SK-N-SH (cell line): ENCODE measurements at regions not wholly inside any gene's neighbourhood (a gene's known extent, or its start where the extent isn't known, plus 50 kb on each side); places are given as distances from the start of the nearest gene placed in this dataset.

Experiments
- CTCF ChIA-PET: fragments of 300-600, 350-600 bp; formaldehyde crosslinking; extraction: SDS; loops from one replicate; lab custom pipeline; 2021; lab: Yijun Ruan, JAX
- POLR2A ChIA-PET: fragments of 350-600 bp; sonication (Branson Sonifier 250); formaldehyde crosslinking; extraction: SDS; loops from one replicate; lab custom pipeline; 2020; ENCODE audit warnings: antibody characterized with exemption, inconsistent platforms; lab: Yijun Ruan, JAX
- DNase-seq: peaks from one replicate; pipeline ENCODE4 v3.0.0; 2012
- H2AFZ ChIP-seq: fragments of 200-600 bp; sonication (generic); 2 replicates; pipeline ENCODE4 v1.8.1; 2016; ENCODE audit warnings: antibody characterized with exemption, mild to moderate bottlenecking, low read depth
- H3F3A ChIP-seq: fragments of 200-600 bp; sonication (generic); replicated peaks from 2 replicates; pipeline ENCODE3; 2016; ENCODE audit warnings: antibody characterized with exemption, mild to moderate bottlenecking; ENCODE audit not compliant: insufficient read depth
- H3K27ac ChIP-seq, 2 experiments: fragments of 200-500 bp in 1 of 2; fragments of 200-600 bp in 1 of 2; sonication (Bioruptor generic) in 1 of 2; sonication (generic), shearing (Covaris generic) in 1 of 2; 2 replicates each; pipeline versions ENCODE4 v1.5.1 to v1.6.1; 2014 to 2016; ENCODE audit warnings: low read depth in 2 of 2, inconsistent platforms in 1 of 2, low read length in 1 of 2, mild to moderate bottlenecking in 1 of 2, mixed read lengths in 1 of 2
- H3K27me3 ChIP-seq: fragments of 200-600 bp; sonication (generic), shearing (Covaris generic); 2 replicates; pipeline ENCODE4 v1.6.1; 2016; ENCODE audit warnings: mixed run types; ENCODE audit not compliant: insufficient read depth
- H3K36me3 ChIP-seq, 2 experiments: fragments of 200-500 bp in 1 of 2; fragments of 200-600 bp in 1 of 2; sonication (Bioruptor generic) in 1 of 2; sonication (generic) in 1 of 2; replicated peaks in 1 of 2; 2 replicates each; pipeline versions ENCODE3 to v1.5.1; 2014 to 2016; ENCODE audit warnings: low read length in 1 of 2, mild to moderate bottlenecking in 1 of 2; ENCODE audit not compliant: insufficient read depth in 2 of 2, control insufficient read depth in 1 of 2
- H3K4me1 ChIP-seq, 2 experiments: fragments of 200-500 bp in 1 of 2; fragments of 200-600 bp in 1 of 2; sonication (Bioruptor generic) in 1 of 2; sonication (generic), shearing (Covaris generic) in 1 of 2; 2 replicates each; pipeline versions ENCODE4 v1.5.1 to v1.6.1; 2014 to 2016; ENCODE audit warnings: low read depth in 1 of 2, low read length in 1 of 2, mixed run types in 1 of 2; ENCODE audit not compliant: insufficient read depth in 2 of 2, control insufficient read depth in 1 of 2
- H3K4me2 ChIP-seq: fragments of 200-600 bp; sonication (generic), shearing (Covaris generic); 2 replicates; pipeline ENCODE4 v1.6.1; 2017; ENCODE audit warnings: mixed run types
- H3K4me3 ChIP-seq, 2 experiments: fragments of 200-500 bp in 1 of 2; fragments of 200-600 bp in 1 of 2; sonication (Bioruptor generic) in 1 of 2; sonication (generic), shearing (Covaris generic) in 1 of 2; 2 replicates each; pipeline versions ENCODE4 v1.5.1 to v1.8.1; 2014 to 2016; ENCODE audit warnings: low read depth in 2 of 2, inconsistent platforms in 1 of 2, low read length in 1 of 2, mild to moderate bottlenecking in 1 of 2, mixed read lengths in 1 of 2, moderate library complexity in 1 of 2
- H3K79me2 ChIP-seq: fragments of 200-600 bp; sonication (generic); 2 replicates; pipeline ENCODE4 v1.8.1; 2017; ENCODE audit warnings: mild to moderate bottlenecking; ENCODE audit not compliant: insufficient read depth
- H3K9ac ChIP-seq: fragments of 200-600 bp; sonication (generic); 2 replicates; pipeline ENCODE4 v1.6.1; 2017; ENCODE audit warnings: mixed run types
- H3K9me2 ChIP-seq: fragments of 200-600 bp; sonication (generic); 2 replicates; pipeline ENCODE4 v1.6.1; 2017; ENCODE audit warnings: mixed run types
- H3K9me3 ChIP-seq: fragments of 200-600 bp; sonication (generic); 2 replicates; pipeline ENCODE4 v1.6.1; 2017; ENCODE audit warnings: mixed run types, mild to moderate bottlenecking, moderate library complexity
- H4K20me1 ChIP-seq: fragments of 200-600 bp; sonication (generic); 2 replicates; pipeline ENCODE4 v1.6.1; 2017; ENCODE audit warnings: mild to moderate bottlenecking, mixed run types; ENCODE audit not compliant: insufficient read depth
- ELF1 ChIP-seq: IDR thresholded peaks from 2 replicates; pipeline ENCODE4 v1.4.0; 2012
- EZH2phosphoT487 ChIP-seq: fragments of 200-600 bp; sonication (generic); IDR thresholded peaks from 2 replicates; pipeline ENCODE4 v1.6.1; 2017; ENCODE audit warnings: low read depth, mixed run types, mild to moderate bottlenecking, antibody characterized with exemption, moderate library complexity, borderline replicate concordance
- GABPA ChIP-seq: IDR thresholded peaks from 2 replicates; pipeline ENCODE4 v1.4.0; 2012; ENCODE audit warnings: low read depth, mild to moderate bottlenecking
- JUND ChIP-seq: IDR thresholded peaks from 2 replicates; pipeline ENCODE4 v1.4.0; 2012
- MEF2A ChIP-seq: IDR thresholded peaks from 2 replicates; pipeline ENCODE4 v1.4.0; 2012; ENCODE audit warnings: low read depth, borderline replicate concordance
- MXI1 ChIP-seq: IDR thresholded peaks from 2 replicates; pipeline ENCODE4 v1.6.1; 2012; ENCODE audit warnings: mild to moderate bottlenecking, low read depth, low read length, improper control_type of control experiment
- NRF1 ChIP-seq: IDR thresholded peaks from 2 replicates; pipeline ENCODE4 v1.6.1; 2012; ENCODE audit warnings: low read depth, mild to moderate bottlenecking, low read length
- RCOR1 ChIP-seq: fragments of 150-350 bp; IDR thresholded peaks from 2 replicates; pipeline ENCODE4 v1.6.1; 2017; ENCODE audit warnings: antibody characterized with exemption, low read length
- TAF1 ChIP-seq: IDR thresholded peaks from 2 replicates; pipeline ENCODE4 v1.6.1; 2012; ENCODE audit warnings: low read depth, mild to moderate bottlenecking, low read length, moderate library complexity, borderline replicate concordance
- YY1 ChIP-seq: IDR thresholded peaks from 2 replicates; pipeline ENCODE4 v1.4.0; 2012; ENCODE audit warnings: low read depth, mild to moderate bottlenecking
- WGBS: methylation state at CpG from one replicate; pipeline ENCODE4 v1.1.6; 2017; ENCODE audit warnings: low lambda C conversion rate; 5-methylcytosine and 5-hydroxymethylcytosine counted together
- TF ChIP-seq, protein P1 (sequence below): IDR thresholded peaks from 2 replicates; pipeline ENCODE4 v1.6.1; 2012; ENCODE audit warnings: mild to moderate bottlenecking, low read depth, low read length, moderate library complexity
- TF ChIP-seq, protein P2 (sequence below): IDR thresholded peaks from 2 replicates; pipeline ENCODE4 v1.4.0; 2012; ENCODE audit warnings: low read depth
- TF ChIP-seq, protein P3 (sequence below): IDR thresholded peaks from 2 replicates; pipeline ENCODE4 v1.4.0; 2012; ENCODE audit warnings: low read depth, borderline replicate concordance
- TF ChIP-seq, protein P4 (sequence below): IDR thresholded peaks from 2 replicates; pipeline ENCODE4 v1.4.0; 2012; ENCODE audit warnings: low read depth, borderline replicate concordance

DNA sequence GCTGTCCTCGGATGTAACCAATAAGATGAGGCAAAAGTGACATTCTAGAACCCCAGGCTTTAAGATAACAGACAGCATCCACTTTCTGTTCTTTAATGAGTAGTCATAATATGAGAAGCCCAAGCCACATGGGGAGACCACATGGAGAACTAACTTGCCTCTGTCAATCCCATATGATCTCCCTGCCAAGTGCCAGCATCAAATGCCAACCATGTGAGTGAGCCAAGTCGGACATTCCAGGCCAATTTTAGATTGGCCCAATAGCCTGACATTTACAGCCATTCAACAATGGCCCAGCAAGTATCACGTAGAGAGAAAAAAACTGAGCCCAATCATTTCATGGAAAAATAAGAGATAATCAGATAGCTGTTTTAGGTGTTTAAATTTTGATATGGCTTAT lies 2048.3 kb upstream of the RAG2 start (continued):
- TF ChIP-seq, protein P1, sequence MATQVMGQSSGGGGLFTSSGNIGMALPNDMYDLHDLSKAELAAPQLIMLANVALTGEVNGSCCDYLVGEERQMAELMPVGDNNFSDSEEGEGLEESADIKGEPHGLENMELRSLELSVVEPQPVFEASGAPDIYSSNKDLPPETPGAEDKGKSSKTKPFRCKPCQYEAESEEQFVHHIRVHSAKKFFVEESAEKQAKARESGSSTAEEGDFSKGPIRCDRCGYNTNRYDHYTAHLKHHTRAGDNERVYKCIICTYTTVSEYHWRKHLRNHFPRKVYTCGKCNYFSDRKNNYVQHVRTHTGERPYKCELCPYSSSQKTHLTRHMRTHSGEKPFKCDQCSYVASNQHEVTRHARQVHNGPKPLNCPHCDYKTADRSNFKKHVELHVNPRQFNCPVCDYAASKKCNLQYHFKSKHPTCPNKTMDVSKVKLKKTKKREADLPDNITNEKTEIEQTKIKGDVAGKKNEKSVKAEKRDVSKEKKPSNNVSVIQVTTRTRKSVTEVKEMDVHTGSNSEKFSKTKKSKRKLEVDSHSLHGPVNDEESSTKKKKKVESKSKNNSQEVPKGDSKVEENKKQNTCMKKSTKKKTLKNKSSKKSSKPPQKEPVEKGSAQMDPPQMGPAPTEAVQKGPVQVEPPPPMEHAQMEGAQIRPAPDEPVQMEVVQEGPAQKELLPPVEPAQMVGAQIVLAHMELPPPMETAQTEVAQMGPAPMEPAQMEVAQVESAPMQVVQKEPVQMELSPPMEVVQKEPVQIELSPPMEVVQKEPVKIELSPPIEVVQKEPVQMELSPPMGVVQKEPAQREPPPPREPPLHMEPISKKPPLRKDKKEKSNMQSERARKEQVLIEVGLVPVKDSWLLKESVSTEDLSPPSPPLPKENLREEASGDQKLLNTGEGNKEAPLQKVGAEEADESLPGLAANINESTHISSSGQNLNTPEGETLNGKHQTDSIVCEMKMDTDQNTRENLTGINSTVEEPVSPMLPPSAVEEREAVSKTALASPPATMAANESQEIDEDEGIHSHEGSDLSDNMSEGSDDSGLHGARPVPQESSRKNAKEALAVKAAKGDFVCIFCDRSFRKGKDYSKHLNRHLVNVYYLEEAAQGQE = no peak

DNA sequence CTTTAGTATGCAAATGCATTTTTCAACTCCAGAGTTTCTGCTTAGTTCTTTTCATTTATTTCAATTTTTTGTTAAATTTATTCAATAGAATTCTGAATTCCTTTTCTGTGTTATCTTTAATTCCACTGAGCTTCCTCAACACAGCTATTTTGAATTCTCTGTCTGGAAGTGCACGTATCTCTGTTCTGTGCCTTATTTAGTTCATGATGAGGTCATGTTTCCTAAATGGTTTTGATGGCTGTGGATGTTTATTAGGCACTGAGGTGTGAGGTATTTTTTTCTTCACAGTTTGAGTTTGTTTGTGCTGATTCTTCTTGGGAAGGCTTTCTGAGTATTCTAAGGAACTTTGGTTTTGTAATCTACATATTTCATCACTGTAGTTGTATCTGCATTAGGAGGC lies 2042.8 kb upstream of the RAG2 start:
- Histone ChIP-seq H3K9me2 (no peaks in the 10 kb centered on the region; the same call in 1 of the 2 replicates), H3K9me3 (no peaks in the 10 kb centered on the region), H3K4me3 (no peak overlapping the region), H3K27ac (no peak overlapping the region), H3K4me1 (no peaks in the 10 kb centered on the region), H2AFZ (no peak overlapping the region), H3F3A (no peaks in the 10 kb centered on the region), H4K20me1 (no peaks in the 10 kb centered on the region), H3K9ac (no peak overlapping the region), H3K36me3 (no peaks in the 10 kb centered on the region), H3K27me3 (no peaks in the 10 kb centered on the region), H3K79me2 (no peaks in the 10 kb centered on the region), H3K4me2 (no peak overlapping the region)
- no peak for DNase-seq
- POLR2A ChIA-PET = no interaction called here
- TF ChIP-seq RCOR1 = no peak
- no peak for TF ChIP-seq MEF2A
- TF ChIP-seq EZH2phosphoT487 = no peak
- TF ChIP-seq YY1 = no peak
- TF ChIP-seq GABPA = no peak
- TF ChIP-seq ELF1 = no peak
- TF ChIP-seq MXI1 = no peak
- TF ChIP-seq NRF1 = no peak
- no peak for TF ChIP-seq TAF1
- TF ChIP-seq, protein P2, sequence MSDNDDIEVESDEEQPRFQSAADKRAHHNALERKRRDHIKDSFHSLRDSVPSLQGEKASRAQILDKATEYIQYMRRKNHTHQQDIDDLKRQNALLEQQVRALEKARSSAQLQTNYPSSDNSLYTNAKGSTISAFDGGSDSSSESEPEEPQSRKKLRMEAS = no peak
- TF ChIP-seq, protein P3, sequence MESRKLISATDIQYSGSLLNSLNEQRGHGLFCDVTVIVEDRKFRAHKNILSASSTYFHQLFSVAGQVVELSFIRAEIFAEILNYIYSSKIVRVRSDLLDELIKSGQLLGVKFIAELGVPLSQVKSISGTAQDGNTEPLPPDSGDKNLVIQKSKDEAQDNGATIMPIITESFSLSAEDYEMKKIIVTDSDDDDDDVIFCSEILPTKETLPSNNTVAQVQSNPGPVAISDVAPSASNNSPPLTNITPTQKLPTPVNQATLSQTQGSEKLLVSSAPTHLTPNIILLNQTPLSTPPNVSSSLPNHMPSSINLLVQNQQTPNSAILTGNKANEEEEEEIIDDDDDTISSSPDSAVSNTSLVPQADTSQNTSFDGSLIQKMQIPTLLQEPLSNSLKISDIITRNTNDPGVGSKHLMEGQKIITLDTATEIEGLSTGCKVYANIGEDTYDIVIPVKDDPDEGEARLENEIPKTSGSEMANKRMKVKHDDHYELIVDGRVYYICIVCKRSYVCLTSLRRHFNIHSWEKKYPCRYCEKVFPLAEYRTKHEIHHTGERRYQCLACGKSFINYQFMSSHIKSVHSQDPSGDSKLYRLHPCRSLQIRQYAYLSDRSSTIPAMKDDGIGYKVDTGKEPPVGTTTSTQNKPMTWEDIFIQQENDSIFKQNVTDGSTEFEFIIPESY = no peak
- TF ChIP-seq, protein P4, sequence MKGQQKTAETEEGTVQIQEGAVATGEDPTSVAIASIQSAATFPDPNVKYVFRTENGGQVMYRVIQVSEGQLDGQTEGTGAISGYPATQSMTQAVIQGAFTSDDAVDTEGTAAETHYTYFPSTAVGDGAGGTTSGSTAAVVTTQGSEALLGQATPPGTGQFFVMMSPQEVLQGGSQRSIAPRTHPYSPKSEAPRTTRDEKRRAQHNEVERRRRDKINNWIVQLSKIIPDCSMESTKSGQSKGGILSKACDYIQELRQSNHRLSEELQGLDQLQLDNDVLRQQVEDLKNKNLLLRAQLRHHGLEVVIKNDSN = no peak
- TF ChIP-seq, protein P1 = no peak
- TF ChIP-seq JUND = no peak
- 17% methylated on average over 1 of the region's 1 CpG for WGBS
- CTCF ChIA-PET = no interaction called here
